Fibroblast of pulmonary artery (primary cell): ENCODE measurements at regions not wholly inside any gene's neighbourhood (a gene's known extent, or its start where the extent isn't known, plus 50 kb on each side); places are given as distances from the start of the nearest gene placed in this dataset.
A peak's percentile ranks its signal among the peaks of the same experiment; 100 is the strongest.

ENCODE experiments used
- DNase-seq: peaks from one replicate; pipeline ENCODE4 v3.0.0-alpha.2; 2010; ENCODE audit warnings: low read depth
- H3K4me3 ChIP-seq: replicated peaks from 2 replicates; pipeline ENCODE4 v1.5.1; 2011; ENCODE audit warnings: low read depth, mild to moderate bottlenecking, control low read depth, low read length, moderate library complexity
- TF ChIP-seq, protein P1 (sequence below): IDR thresholded peaks from 2 replicates; pipeline ENCODE4 v1.5.1; 2011; ENCODE audit warnings: mild to moderate bottlenecking, control low read depth, low read length, inconsistent platforms; ENCODE audit errors: missing control alignments

DNA sequence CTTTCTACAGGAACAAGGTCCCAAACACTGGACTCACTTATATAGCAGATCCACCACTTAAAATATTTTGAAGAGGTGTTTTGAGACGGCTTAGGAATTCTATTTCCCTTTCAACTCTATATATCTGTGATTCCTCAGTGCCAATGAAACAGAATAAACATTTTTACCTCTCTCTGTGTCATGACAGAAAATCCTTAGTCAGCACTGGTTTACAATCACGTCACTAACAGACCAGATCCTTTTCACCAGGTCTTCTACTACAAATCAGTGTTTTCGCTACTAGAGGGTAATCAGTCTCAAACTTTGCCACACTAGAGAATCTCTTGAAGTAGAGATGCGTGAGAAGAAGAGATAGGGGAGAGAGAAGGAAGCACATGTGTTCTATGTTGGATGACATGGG lies 325.6 kb downstream of the SS18 start:
- TF ChIP-seq, protein P1, sequence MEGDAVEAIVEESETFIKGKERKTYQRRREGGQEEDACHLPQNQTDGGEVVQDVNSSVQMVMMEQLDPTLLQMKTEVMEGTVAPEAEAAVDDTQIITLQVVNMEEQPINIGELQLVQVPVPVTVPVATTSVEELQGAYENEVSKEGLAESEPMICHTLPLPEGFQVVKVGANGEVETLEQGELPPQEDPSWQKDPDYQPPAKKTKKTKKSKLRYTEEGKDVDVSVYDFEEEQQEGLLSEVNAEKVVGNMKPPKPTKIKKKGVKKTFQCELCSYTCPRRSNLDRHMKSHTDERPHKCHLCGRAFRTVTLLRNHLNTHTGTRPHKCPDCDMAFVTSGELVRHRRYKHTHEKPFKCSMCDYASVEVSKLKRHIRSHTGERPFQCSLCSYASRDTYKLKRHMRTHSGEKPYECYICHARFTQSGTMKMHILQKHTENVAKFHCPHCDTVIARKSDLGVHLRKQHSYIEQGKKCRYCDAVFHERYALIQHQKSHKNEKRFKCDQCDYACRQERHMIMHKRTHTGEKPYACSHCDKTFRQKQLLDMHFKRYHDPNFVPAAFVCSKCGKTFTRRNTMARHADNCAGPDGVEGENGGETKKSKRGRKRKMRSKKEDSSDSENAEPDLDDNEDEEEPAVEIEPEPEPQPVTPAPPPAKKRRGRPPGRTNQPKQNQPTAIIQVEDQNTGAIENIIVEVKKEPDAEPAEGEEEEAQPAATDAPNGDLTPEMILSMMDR, result no peak
- DNase-seq, result no peak

DNA sequence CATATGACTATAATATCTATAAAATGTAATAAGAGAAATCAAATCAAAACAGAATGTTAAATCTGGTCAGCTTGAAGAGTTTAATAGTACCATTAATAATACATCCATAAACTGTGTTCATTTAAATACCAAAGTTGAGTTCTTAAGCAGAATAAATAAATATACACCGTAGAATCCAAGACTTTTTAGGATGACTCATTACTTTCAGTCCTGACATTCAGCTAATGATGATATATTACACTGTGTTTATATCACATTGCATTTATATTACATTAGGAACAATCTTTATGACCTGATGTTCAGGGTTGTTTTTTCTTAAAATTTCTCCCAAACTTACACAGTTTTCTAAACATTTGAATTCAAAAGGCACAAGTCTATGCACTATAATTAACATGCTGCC lies 331.3 kb downstream of the SS18 start:
- no peak for DNase-seq
- TF ChIP-seq, protein P1, result no peak
- H3K4me3 ChIP-seq, result no peak overlapping the region

More for the DNA sequence above, 325.6 kb downstream of the SS18 start:
- H3K4me3 ChIP-seq, result no peak overlapping the region

DNA sequence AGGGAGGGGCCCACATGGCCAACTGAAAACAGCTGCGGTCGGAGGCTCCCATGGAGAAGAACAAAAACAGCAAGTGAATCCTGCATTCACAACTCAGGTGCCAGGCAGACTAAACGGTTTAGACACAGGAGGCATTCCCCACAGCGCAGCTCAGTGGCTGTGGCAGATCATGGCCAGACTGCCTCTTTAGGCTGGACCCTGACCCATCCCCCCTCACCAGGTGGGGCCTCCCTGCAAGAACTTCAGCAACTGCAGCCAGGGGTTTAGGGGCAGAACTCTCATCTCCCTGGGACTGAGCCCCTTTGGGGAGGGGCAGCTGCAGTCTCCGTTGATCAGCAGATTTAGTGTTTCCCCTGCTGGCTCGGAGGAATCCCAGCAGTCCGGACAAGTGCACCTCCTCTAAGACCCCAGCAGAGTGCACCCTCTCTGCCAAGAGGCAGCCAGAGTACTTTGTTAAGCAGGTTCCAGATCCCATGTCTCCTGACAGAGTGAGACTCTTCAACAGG lies 346.7 kb downstream of the SS18 start:
- TF ChIP-seq, protein P1, result no peak
- H3K4me3 ChIP-seq, result no peak overlapping the region
- DNase-seq, result no peak

DNA sequence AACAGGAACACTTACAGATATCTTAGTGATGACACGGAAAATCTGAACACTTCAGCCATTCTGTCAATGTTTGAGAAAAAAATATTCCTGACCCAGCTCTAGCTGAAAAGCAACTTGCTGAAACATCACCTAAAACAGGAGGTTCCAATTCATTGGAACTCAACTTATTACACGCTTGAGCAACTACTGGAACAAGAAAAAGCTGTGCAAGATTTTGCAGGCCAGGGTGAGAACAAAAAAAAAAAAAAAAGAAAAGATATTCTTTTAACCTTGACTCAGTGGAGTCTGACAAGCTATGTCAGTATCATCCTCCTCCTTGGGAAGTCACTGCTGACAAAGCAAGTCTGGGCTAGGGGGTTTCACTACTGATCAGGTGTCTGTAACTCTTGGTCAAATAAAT lies 351.0 kb downstream of the SS18 start:
- TF ChIP-seq, protein P1, result no peak
- no peak overlapping the region for H3K4me3 ChIP-seq
- DNase-seq, result no peak

DNA sequence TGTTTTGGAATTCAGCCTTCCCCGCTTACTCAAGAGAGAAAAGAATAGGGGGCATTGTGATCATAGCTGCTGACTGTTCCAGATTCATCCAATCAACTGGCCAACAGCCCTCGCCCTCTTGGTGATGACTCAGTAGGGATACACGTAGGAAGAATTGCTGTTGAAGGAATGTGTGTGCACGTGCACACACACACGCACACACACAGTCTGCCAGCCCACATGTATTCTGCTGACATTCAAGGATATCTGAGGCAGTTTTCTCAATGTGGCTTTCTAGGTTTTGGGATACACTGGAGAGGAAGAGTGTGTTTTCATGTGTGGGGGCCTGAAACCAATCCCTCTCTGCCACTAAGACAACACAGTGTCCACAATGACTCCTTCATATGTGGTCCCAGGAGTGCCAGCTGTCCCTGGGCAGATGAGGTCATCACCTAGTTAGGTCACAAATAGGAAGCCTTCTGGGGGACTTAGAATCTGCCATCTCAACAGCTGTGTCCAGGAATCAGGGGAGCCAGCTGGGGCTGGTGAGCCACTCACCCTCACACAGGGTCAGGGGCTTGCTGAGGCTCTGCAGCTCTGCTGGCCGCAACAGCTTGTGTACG lies 352.6 kb downstream of the SS18 start:
- peak; percentile 65 for DNase-seq
- TF ChIP-seq, protein P1, result no peak
- no peak overlapping the region for H3K4me3 ChIP-seq

DNA sequence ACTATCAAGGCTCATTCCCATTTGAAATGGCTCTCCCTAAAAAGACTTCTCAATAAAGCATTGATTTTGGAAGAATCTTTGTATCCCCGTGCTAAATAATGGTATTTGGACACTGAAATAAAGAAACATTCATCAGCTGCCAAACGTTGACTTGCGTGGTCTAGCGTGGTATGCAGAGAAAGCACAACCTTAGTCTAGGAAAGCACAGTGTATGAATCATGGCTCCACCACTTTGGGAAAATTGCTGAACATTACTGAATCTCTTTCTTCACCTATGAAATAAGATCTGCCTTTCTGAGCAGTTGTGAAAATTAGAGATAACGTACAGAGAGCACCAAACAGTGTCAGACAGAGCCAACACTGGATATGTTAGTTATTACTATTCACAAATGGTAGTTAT lies 353.9 kb downstream of the SS18 start:
- no peak for DNase-seq
- TF ChIP-seq, protein P1, result no peak
- no peak overlapping the region for H3K4me3 ChIP-seq

DNA sequence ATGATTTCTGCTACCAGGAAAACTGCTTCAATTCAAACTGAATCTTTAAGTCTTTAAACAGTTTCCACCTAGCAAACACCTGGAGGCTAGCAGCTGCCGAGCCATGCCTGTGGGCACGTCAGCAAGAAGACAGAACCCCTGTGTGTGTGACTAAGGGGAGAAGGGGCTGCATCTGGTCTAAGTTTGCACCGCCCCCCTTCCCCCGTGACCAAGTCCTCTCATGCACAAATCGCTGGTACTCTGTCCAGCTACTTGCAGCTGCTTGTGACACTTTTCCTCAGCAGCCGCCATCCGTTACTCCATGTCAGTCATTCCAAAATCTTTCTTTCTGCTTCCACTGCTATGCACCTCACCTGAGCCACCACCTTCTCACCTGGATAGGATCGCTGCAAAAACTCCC lies 355.0 kb downstream of the SS18 start:
- H3K4me3 ChIP-seq, result no peak overlapping the region
- TF ChIP-seq, protein P1, result no peak
- no peak for DNase-seq
